WTC11 (cell line): ENCODE measurements at regions not wholly inside any gene's neighbourhood (a gene's known extent, or its start where the extent isn't known, plus 50 kb on each side); places are given as distances from the start of the nearest gene placed in this dataset.

Source experiments
- ATAC-seq: fragments of 200-7000 bp; cut with Tn5 transposase; 2 replicates; pipeline ENCODE4 v1.10.0; 2021; ENCODE audit warnings: mild to moderate bottlenecking, moderate library complexity
- CTCF ChIA-PET: fragments of 300-600 bp; sonication (Branson Sonifier 250); formaldehyde crosslinking; loops from one replicate; lab custom pipeline; 2021; ENCODE audit warnings: antibody characterized with exemption; lab: Charles Lee
- POLR2A ChIA-PET: fragments of 350-600 bp; sonication (Branson Sonifier 250); formaldehyde crosslinking; loops from one replicate; lab custom pipeline; 2021; ENCODE audit warnings: antibody characterized with exemption; lab: Charles Lee
- DNase-seq: peaks from one replicate; pipeline ENCODE4 v3.0.0; 2021; ENCODE audit warnings: low spot score
- H3K27ac Mint-ChIP-seq: 2 replicates; pipeline ENCODE4 v1.8.0; 2021; ENCODE audit warnings: mixed read lengths
- H3K27me3 Mint-ChIP-seq: 2 replicates; pipeline ENCODE4 v1.8.0; 2021; ENCODE audit warnings: low read depth, mild to moderate bottlenecking, moderate library complexity, mixed read lengths
- H3K36me3 Mint-ChIP-seq: 2 replicates; pipeline ENCODE4 v1.8.0; 2021; ENCODE audit warnings: mixed read lengths
- H3K4me1 Mint-ChIP-seq: 2 replicates; pipeline ENCODE4 v1.8.0; 2022; ENCODE audit warnings: mixed read lengths
- H3K4me3 Mint-ChIP-seq: 2 replicates; pipeline ENCODE4 v1.8.0; 2021; ENCODE audit warnings: mild to moderate bottlenecking, moderate library complexity, mixed read lengths
- H3K9me3 Mint-ChIP-seq: 2 replicates; pipeline ENCODE4 v1.8.0; 2021; ENCODE audit warnings: mixed read lengths
- ATF1 ChIP-seq: sonication (generic); formaldehyde crosslinking; IDR thresholded peaks from 2 replicates; pipeline ENCODE4 v1.8.1; 2023; ENCODE audit warnings: mild to moderate bottlenecking, moderate library complexity, missing genetic modification reagents
- ATF3 ChIP-seq: sonication (generic); formaldehyde crosslinking; conservative IDR thresholded peaks from 2 replicates; pipeline ENCODE4 v1.8.1; 2022; ENCODE audit warnings: mild to moderate bottlenecking, missing genetic modification reagents
- CBFB ChIP-seq: sonication (generic); formaldehyde crosslinking; IDR thresholded peaks from 2 replicates; pipeline ENCODE4 v1.8.1; 2022; ENCODE audit warnings: mild to moderate bottlenecking, low read depth, missing genetic modification reagents
- CREM ChIP-seq: sonication (generic); formaldehyde crosslinking; IDR thresholded peaks from 2 replicates; pipeline ENCODE4 v1.8.1; 2022; ENCODE audit warnings: mild to moderate bottlenecking, missing genetic modification reagents, moderate library complexity
- ELF4 ChIP-seq: sonication (generic); formaldehyde crosslinking; IDR thresholded peaks from 2 replicates; pipeline ENCODE4 v1.8.1; 2022; ENCODE audit warnings: low read depth, mild to moderate bottlenecking, moderate library complexity, missing genetic modification reagents
- HMGA2 ChIP-seq: fragments of 250-450 bp; sonication (Bioruptor Pico); IDR thresholded peaks from 2 replicates; pipeline ENCODE4 v1.4.0; 2021; ENCODE audit warnings: mild to moderate bottlenecking, moderate library complexity
- JUN ChIP-seq: sonication (generic); formaldehyde crosslinking; IDR thresholded peaks from 2 replicates; pipeline ENCODE4 v1.8.0; 2023; ENCODE audit warnings: mild to moderate bottlenecking, missing genetic modification reagents
- NFE2L1 ChIP-seq: sonication (generic); formaldehyde crosslinking; IDR thresholded peaks from 2 replicates; pipeline ENCODE4 v1.8.1; 2023; ENCODE audit warnings: missing genetic modification reagents
- NR3C1 ChIP-seq: sonication (generic); formaldehyde crosslinking; conservative IDR thresholded peaks from 2 replicates; pipeline ENCODE4 v1.8.1; 2023; ENCODE audit warnings: low read depth, mild to moderate bottlenecking, missing genetic modification reagents
- PRDM15 ChIP-seq: sonication (generic); formaldehyde crosslinking; IDR thresholded peaks from 2 replicates; pipeline ENCODE4 v1.8.0; 2022; ENCODE audit warnings: missing genetic modification reagents
- PRRX2 ChIP-seq: fragments of 250-450 bp; sonication (Bioruptor Pico); IDR thresholded peaks from 2 replicates; pipeline ENCODE4 v1.8.0; 2021; ENCODE audit warnings: mild to moderate bottlenecking
- SP1 ChIP-seq: sonication (generic); formaldehyde crosslinking; conservative IDR thresholded peaks from 2 replicates; pipeline ENCODE4 v1.8.1; 2022; ENCODE audit warnings: missing genetic modification reagents
- ZBTB43 ChIP-seq: sonication (generic); formaldehyde crosslinking; IDR thresholded peaks from 2 replicates; pipeline ENCODE4 v1.8.1; 2023; ENCODE audit warnings: mild to moderate bottlenecking, missing genetic modification reagents
- ZNF423 ChIP-seq: fragments of 250-450 bp; sonication (Bioruptor Pico); IDR thresholded peaks from 2 replicates; pipeline ENCODE4 v2.1.2; 2022; ENCODE audit warnings: mild to moderate bottlenecking, moderate library complexity
- TF ChIP-seq, protein P1 (sequence below): sonication (generic); formaldehyde crosslinking; IDR thresholded peaks from 2 replicates; pipeline ENCODE4 v1.8.0; 2023; ENCODE audit warnings: missing genetic modification reagents
- TF ChIP-seq, protein P2 (sequence below): sonication (generic); formaldehyde crosslinking; IDR thresholded peaks from 2 replicates; pipeline ENCODE4 v1.8.1; 2023; ENCODE audit warnings: mild to moderate bottlenecking, missing genetic modification reagents, moderate library complexity
- TF ChIP-seq, protein P3 (sequence below): sonication (generic); formaldehyde crosslinking; IDR thresholded peaks from 2 replicates; pipeline ENCODE4 v1.8.1; 2023; ENCODE audit warnings: mild to moderate bottlenecking, moderate library complexity, missing genetic modification reagents
- TF ChIP-seq, protein P4 (sequence below): sonication (generic); formaldehyde crosslinking; IDR thresholded peaks from 2 replicates; pipeline ENCODE4 v1.8.1; 2022; ENCODE audit warnings: mild to moderate bottlenecking, moderate library complexity, missing genetic modification reagents
- TF ChIP-seq, protein P5 (sequence below): sonication (generic); formaldehyde crosslinking; IDR thresholded peaks from 2 replicates; pipeline ENCODE4 v1.8.0; 2022; ENCODE audit warnings: mild to moderate bottlenecking, missing genetic modification reagents

DNA sequence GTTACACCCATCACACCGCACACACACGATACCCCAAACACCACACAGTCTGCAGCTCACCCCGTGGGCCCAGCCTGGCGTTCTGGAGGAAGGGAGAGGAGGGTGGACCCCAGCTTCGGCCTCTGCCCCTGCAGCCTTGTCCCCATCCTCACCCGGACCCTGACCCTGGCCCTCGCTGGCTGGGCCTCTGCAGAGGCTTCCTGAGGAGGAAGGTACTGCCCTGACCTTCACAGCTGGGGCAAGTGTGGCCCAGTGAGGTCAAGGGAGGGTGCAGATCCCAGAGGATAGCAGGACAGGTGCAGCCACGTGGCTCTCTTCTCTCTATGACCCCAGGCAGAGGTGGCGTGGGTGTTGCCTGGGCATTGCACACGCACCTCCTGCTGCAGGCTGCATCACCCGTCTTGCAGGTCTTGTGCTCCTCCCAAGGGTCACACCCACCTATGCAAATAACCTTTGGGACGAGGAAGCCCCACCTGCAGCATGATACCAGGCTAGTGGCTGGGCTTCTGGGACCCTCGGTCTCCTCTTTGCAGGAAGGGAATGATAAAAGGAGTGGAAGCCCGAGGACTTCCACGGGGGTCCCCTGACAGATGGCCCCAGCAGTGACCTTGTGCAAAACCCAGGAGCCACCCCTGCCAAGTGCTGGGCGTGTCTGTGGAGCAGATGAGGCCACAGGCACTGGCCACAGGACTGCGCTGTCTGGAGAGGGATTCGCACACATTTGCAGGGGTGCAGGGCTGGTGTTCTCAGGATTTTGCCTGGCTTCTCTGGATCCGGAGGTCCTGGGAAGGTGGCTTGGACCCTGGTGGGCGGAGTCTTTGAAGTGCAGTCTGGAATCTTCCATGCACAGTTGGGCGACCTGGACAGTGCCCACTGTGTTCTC lies 1241.5 kb downstream of the BRD1 start (continued):
- TF ChIP-seq PRRX2 (CRISPR knock-in tag), result no peak
- TF ChIP-seq, protein P1, sequence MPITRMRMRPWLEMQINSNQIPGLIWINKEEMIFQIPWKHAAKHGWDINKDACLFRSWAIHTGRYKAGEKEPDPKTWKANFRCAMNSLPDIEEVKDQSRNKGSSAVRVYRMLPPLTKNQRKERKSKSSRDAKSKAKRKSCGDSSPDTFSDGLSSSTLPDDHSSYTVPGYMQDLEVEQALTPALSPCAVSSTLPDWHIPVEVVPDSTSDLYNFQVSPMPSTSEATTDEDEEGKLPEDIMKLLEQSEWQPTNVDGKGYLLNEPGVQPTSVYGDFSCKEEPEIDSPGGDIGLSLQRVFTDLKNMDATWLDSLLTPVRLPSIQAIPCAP (CRISPR knock-in tag), result no peak
- no peak for TF ChIP-seq JUN (CRISPR knock-in tag)
- no peak for TF ChIP-seq NFE2L1
- TF ChIP-seq CBFB (CRISPR knock-in tag), result no peak
- TF ChIP-seq ELF4 (CRISPR knock-in tag), result no peak

- CTCF ChIA-PET, result no interaction called here
- H3K4me1 Mint-ChIP-seq, result peaks cover 4% of the 10 kb centered on the region
- no peaks in the 10 kb centered on the region for H3K27me3 Mint-ChIP-seq
- no peak for ATAC-seq
- TF ChIP-seq ATF1, result no peak
- no peak for TF ChIP-seq ZNF423 (CRISPR knock-in tag)
- TF ChIP-seq, protein P2, sequence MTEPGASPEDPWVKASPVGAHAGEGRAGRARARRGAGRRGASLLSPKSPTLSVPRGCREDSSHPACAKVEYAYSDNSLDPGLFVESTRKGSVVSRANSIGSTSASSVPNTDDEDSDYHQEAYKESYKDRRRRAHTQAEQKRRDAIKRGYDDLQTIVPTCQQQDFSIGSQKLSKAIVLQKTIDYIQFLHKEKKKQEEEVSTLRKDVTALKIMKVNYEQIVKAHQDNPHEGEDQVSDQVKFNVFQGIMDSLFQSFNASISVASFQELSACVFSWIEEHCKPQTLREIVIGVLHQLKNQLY (CRISPR knock-in tag), result no peak
- TF ChIP-seq HMGA2 (CRISPR knock-in tag), result no peak
- no peak for TF ChIP-seq CREM
- TF ChIP-seq, protein P3, sequence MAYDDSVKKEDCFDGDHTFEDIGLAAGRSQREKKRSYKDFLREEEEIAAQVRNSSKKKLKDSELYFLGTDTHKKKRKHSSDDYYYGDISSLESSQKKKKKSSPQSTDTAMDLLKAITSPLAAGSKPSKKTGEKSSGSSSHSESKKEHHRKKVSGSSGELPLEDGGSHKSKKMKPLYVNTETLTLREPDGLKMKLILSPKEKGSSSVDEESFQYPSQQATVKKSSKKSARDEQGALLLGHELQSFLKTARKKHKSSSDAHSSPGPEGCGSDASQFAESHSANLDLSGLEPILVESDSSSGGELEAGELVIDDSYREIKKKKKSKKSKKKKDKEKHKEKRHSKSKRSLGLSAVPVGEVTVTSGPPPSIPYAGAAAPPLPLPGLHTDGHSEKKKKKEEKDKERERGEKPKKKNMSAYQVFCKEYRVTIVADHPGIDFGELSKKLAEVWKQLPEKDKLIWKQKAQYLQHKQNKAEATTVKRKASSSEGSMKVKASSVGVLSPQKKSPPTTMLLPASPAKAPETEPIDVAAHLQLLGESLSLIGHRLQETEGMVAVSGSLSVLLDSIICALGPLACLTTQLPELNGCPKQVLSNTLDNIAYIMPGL, result no peak
- TF ChIP-seq NR3C1 (CRISPR knock-in tag), result no peak
- TF ChIP-seq, protein P4, sequence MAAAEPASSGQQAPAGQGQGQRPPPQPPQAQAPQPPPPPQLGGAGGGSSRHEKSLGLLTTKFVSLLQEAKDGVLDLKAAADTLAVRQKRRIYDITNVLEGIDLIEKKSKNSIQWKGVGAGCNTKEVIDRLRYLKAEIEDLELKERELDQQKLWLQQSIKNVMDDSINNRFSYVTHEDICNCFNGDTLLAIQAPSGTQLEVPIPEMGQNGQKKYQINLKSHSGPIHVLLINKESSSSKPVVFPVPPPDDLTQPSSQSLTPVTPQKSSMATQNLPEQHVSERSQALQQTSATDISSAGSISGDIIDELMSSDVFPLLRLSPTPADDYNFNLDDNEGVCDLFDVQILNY (CRISPR knock-in tag), result no peak
- TF ChIP-seq, protein P5, sequence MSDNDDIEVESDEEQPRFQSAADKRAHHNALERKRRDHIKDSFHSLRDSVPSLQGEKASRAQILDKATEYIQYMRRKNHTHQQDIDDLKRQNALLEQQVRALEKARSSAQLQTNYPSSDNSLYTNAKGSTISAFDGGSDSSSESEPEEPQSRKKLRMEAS (CRISPR knock-in tag), result no peak
- POLR2A ChIA-PET, result no interaction called here
- no peaks in the 10 kb centered on the region for H3K9me3 Mint-ChIP-seq
- H3K27ac Mint-ChIP-seq, result no peak overlapping the region
- no peak overlapping the region for H3K4me3 Mint-ChIP-seq
- H3K36me3 Mint-ChIP-seq, result no peaks in the 10 kb centered on the region
- DNase-seq, result no peak
Measured at GRCh38 chr22:48584170-48584569, 1243.5 kb downstream of the BRD1 start.

DNA sequence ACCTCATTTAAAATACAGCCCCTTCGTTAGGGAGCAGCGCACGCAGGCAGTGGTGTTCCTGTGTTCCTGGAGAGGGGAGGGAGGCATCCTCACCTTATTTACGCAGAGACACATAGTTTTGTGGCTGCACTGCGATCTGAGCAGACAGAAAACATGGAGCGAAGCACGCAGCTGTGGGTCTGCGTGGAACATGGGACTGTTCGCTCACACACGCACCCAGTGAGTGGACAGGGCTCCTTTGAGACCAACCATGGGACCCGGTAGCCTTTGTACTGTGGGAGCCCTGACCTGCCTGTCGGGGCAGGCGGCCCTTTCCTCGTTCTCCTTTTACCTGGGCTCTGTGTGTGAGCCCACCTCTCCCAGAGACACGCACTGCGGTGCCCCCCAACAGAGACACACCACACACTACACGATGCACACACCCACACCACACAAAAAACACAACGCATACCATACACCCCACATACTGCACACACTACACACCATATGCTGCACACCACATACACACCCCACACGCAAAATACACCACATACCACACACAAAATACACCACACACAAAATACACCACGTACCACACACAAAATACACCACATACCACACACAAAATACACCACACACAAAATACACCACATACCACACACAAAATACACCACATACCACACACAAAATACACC lies 1245.7 kb downstream of the BRD1 start:
- H3K9me3 Mint-ChIP-seq, result no peaks in the 10 kb centered on the region
- TF ChIP-seq ZBTB43, result no peak
- TF ChIP-seq ATF3 (CRISPR knock-in tag), result no peak
- no peak for TF ChIP-seq JUN (CRISPR knock-in tag)
- no peak for TF ChIP-seq SP1 (CRISPR knock-in tag)
- TF ChIP-seq PRDM15 (CRISPR knock-in tag), result peak; percentile 44
- no peak for ATAC-seq
- ChIA-PET CTCF (no interaction called here), POLR2A (no interaction called here)
- no peaks in the 10 kb centered on the region for H3K36me3 Mint-ChIP-seq
- no peak for DNase-seq
- H3K27ac Mint-ChIP-seq, result peak overlapping the region; percentile 82
- no peak overlapping the region for H3K4me3 Mint-ChIP-seq
- no peaks in the 10 kb centered on the region for H3K27me3 Mint-ChIP-seq
- peaks cover 14% of the 10 kb centered on the region for H3K4me1 Mint-ChIP-seq
